Endodermal cell (in vitro differentiated cells): ENCODE measurements at regions not wholly inside any gene's neighbourhood (a gene's known extent, or its start where the extent isn't known, plus 50 kb on each side); places are given as distances from the start of the nearest gene placed in this dataset.
A peak's percentile ranks its signal among the peaks of the same experiment; 100 is the strongest.
"Not testable (repeated sequence)": the region's sequence is repeated elsewhere in the genome, so short reads cannot be mapped to it uniquely, and the experiment has no call there.

Experiments
- DNase-seq: peaks from one replicate; pipeline ENCODE4 v3.0.0-alpha.2; 2017
- H3K27ac ChIP-seq: 2 replicates; pipeline ENCODE4 v1.5.1; 2013; ENCODE audit warnings: mild to moderate bottlenecking, low read depth, low read length, moderate library complexity
- H3K27me3 ChIP-seq: 2 replicates; pipeline ENCODE4 v1.6.1; 2013; ENCODE audit warnings: mild to moderate bottlenecking, low read length, moderate library complexity; ENCODE audit not compliant: insufficient read depth, control insufficient read depth, poor library complexity, severe bottlenecking
- H3K36me3 ChIP-seq: 2 replicates; pipeline ENCODE4 v1.7.0; 2013; ENCODE audit warnings: mild to moderate bottlenecking, low read length, moderate library complexity; ENCODE audit not compliant: control insufficient read depth, insufficient read depth
- H3K4me1 ChIP-seq: one replicate; pipeline ENCODE4 v1.7.0; 2013; ENCODE audit warnings: low read length; ENCODE audit not compliant: control insufficient read depth, insufficient read depth
- H3K4me3 ChIP-seq: 2 replicates; pipeline ENCODE4 v1.5.1; 2013; ENCODE audit warnings: mild to moderate bottlenecking, low read length, moderate library complexity
- H3K9ac ChIP-seq: 2 replicates; pipeline ENCODE4 v1.6.1; 2013; ENCODE audit warnings: mild to moderate bottlenecking, low read length, moderate library complexity; ENCODE audit not compliant: poor library complexity, severe bottlenecking; ENCODE audit errors: extremely low read depth
- H3K9me3 ChIP-seq: 2 replicates; pipeline ENCODE4 v1.6.1; 2013; ENCODE audit warnings: mild to moderate bottlenecking, low read length, moderate library complexity; ENCODE audit not compliant: control insufficient read depth
- H3K27ac Mint-ChIP-seq: 2 replicates; pipeline ENCODE4 v1.8.0; 2020; ENCODE audit warnings: mixed read lengths
- H3K27me3 Mint-ChIP-seq: 2 replicates; pipeline ENCODE4 v1.8.0; 2021; ENCODE audit warnings: mild to moderate bottlenecking, mixed read lengths; ENCODE audit not compliant: insufficient read depth
- H3K36me3 Mint-ChIP-seq: 2 replicates; pipeline ENCODE4 v1.8.0; 2020; ENCODE audit warnings: low read depth, mixed read lengths
- H3K4me1 Mint-ChIP-seq: 2 replicates; pipeline ENCODE4 v1.8.0; 2020; ENCODE audit warnings: mixed read lengths
- H3K4me3 Mint-ChIP-seq: 2 replicates; pipeline ENCODE4 v1.8.0; 2020; ENCODE audit warnings: mild to moderate bottlenecking, moderate library complexity, mixed read lengths
- H3K9me3 Mint-ChIP-seq: 2 replicates; pipeline ENCODE4 v1.8.0; 2020; ENCODE audit warnings: mild to moderate bottlenecking, mixed read lengths
- CTCF ChIP-seq: fragments of 200-600 bp; sonication (generic); conservative IDR thresholded peaks from 2 replicates; pipeline ENCODE4 v1.5.0; 2021; ENCODE audit warnings: antibody characterized with exemption, mild to moderate bottlenecking
- WGBS, 2 experiments: methylation state at CpG; one replicate each; pipeline versions ENCODE4 v1.1.5 to v1.1.7; 2013; ENCODE audit warnings: missing lambda C conversion rate in 2 of 2, mixed read lengths in 1 of 2; ENCODE audit not compliant: insufficient coverage in 1 of 2, insufficient read length in 1 of 2; 5-methylcytosine and 5-hydroxymethylcytosine counted together

- 66% methylated on average over 2 of the region's 2 CpGs; no CpG with 5 or more reads in 1 of the 2 experiments for WGBS, 2 experiments
- no peaks in the 10 kb centered on the region for H3K36me3 ChIP-seq
- H3K4me1 Mint-ChIP-seq, result peaks cover 45% of the 10 kb centered on the region
- H3K4me3 ChIP-seq, result peak overlapping the region; percentile 23
- H3K9me3 ChIP-seq, result peaks cover 69% of the 10 kb centered on the region
- peaks cover 2% of the 10 kb centered on the region for H3K27me3 Mint-ChIP-seq
- no peaks in the 10 kb centered on the region for H3K4me1 ChIP-seq
- peaks cover 7% of the 10 kb centered on the region for H3K36me3 Mint-ChIP-seq
- H3K4me3 Mint-ChIP-seq, result no peak overlapping the region
- peaks cover 11% of the 10 kb centered on the region for H3K9me3 Mint-ChIP-seq
- TF ChIP-seq CTCF, result no peak
- DNase-seq, result no peak
- H3K27ac ChIP-seq, result no peak overlapping the region
- no peak overlapping the region for H3K9ac ChIP-seq
- peak overlapping the region; percentile 83 for H3K27ac Mint-ChIP-seq
- no peaks in the 10 kb centered on the region for H3K27me3 ChIP-seq
Measured at GRCh38 chr10:109219935-109220605, 703.2 kb downstream of the XPNPEP1 start.

GRCh38 chr10:109218207-109218606, 705.1 kb downstream of the XPNPEP1 start:
- Histone ChIP-seq H3K9me3 (peaks cover 83% of the 10 kb centered on the region), H3K4me3 (no peak overlapping the region), H3K4me1 (no peaks in the 10 kb centered on the region), H3K27ac (no peak overlapping the region), H3K36me3 (no peaks in the 10 kb centered on the region), H3K9ac (no peak overlapping the region), H3K27me3 (no peaks in the 10 kb centered on the region)
- H3K36me3 Mint-ChIP-seq, result peaks cover 4% of the 10 kb centered on the region
- TF ChIP-seq CTCF, result no peak
- peaks cover 45% of the 10 kb centered on the region for H3K4me1 Mint-ChIP-seq
- H3K27me3 Mint-ChIP-seq, result peaks cover 2% of the 10 kb centered on the region
- no peak for DNase-seq
- 33% methylated on average over 1 of the region's 2 CpGs; no CpG with 5 or more reads in 1 of the 2 experiments for WGBS, 2 experiments
- no peak overlapping the region for H3K4me3 Mint-ChIP-seq
- H3K9me3 Mint-ChIP-seq, result peaks cover 13% of the 10 kb centered on the region
- H3K27ac Mint-ChIP-seq, result no peak overlapping the region

GRCh38 chr10:109215291-109216075, 707.8 kb downstream of the XPNPEP1 start:
- Mint-ChIP-seq H3K4me3 (no peak overlapping the region), H3K36me3 (peaks cover 7% of the 10 kb centered on the region), H3K4me1 (peaks cover 27% of the 10 kb centered on the region), H3K9me3 (peaks cover 19% of the 10 kb centered on the region), H3K27ac (no peak overlapping the region), H3K27me3 (peaks cover 4% of the 10 kb centered on the region)
- TF ChIP-seq CTCF, result no peak
- H3K4me3 ChIP-seq, result no peak overlapping the region
- H3K9me3 ChIP-seq, result peaks cover 71% of the 10 kb centered on the region
- H3K36me3 ChIP-seq, result no peaks in the 10 kb centered on the region
- WGBS, 2 experiments, result 88% methylated on average over 2 of the region's 3 CpGs; no CpG with 5 or more reads in 1 of the 2 experiments
- no peak for DNase-seq
- no peaks in the 10 kb centered on the region for H3K4me1 ChIP-seq
- H3K9ac ChIP-seq, result no peak overlapping the region
- H3K27me3 ChIP-seq, result no peaks in the 10 kb centered on the region
- no peak overlapping the region for H3K27ac ChIP-seq

GRCh38 chr10:109214891-109215290, 708.4 kb downstream of the XPNPEP1 start:
- not testable (repeated sequence) for H3K4me3 Mint-ChIP-seq, H3K4me3 ChIP-seq, H3K36me3 ChIP-seq, H3K36me3 Mint-ChIP-seq, H3K4me1 ChIP-seq, H3K9ac ChIP-seq, H3K27ac ChIP-seq, H3K27me3 ChIP-seq, H3K27ac Mint-ChIP-seq, DNase-seq, H3K27me3 Mint-ChIP-seq
- peaks cover 22% of the 10 kb centered on the region for H3K4me1 Mint-ChIP-seq
- H3K9me3 ChIP-seq, result peaks cover 71% of the 10 kb centered on the region
- peaks cover 19% of the 10 kb centered on the region for H3K9me3 Mint-ChIP-seq
- WGBS, 2 experiments, result 91 to 93% methylated on average over 3 of the region's 3 CpGs
